GDM1 (cell line): ENCODE measurements at regions not wholly inside any gene's neighbourhood (a gene's known extent, or its start where the extent isn't known, plus 50 kb on each side); places are given as distances from the start of the nearest gene placed in this dataset.
"Not testable (repeated sequence)": the region's sequence is repeated elsewhere in the genome, so short reads cannot be mapped to it uniquely, and the experiment has no call there.

ENCODE experiments used
- DNase-seq: peaks from one replicate; lab custom pipeline; 2025; lab: John Stamatoyannopoulos, UW

DNA sequence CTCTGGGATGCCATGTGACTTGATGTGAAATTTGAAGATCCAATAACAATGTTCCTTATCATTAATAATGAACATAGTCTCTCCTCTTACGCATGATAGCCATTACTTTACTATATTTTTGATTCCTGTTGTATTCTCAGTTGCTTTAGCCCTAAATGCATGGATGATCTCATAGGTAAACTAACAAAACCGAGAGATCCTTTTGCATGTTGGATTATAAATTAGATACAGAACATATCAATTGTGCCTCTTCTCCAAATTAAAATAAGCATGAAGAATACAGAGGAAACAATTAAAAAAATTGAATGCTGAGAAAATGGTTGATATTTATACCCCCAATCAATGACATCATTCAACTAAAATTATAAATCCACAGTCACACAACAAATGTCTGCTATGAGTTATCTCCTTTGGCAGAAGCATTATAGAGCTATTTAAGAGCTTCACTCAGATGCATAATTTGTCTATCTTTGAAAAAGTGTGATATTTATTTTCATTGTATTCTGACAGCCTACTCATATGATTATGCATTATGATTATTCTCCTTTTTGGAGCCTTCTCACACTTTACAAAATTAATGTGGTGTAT lies 386.4 kb upstream of the STXBP6 start:
- DNase-seq: no peak

DNA sequence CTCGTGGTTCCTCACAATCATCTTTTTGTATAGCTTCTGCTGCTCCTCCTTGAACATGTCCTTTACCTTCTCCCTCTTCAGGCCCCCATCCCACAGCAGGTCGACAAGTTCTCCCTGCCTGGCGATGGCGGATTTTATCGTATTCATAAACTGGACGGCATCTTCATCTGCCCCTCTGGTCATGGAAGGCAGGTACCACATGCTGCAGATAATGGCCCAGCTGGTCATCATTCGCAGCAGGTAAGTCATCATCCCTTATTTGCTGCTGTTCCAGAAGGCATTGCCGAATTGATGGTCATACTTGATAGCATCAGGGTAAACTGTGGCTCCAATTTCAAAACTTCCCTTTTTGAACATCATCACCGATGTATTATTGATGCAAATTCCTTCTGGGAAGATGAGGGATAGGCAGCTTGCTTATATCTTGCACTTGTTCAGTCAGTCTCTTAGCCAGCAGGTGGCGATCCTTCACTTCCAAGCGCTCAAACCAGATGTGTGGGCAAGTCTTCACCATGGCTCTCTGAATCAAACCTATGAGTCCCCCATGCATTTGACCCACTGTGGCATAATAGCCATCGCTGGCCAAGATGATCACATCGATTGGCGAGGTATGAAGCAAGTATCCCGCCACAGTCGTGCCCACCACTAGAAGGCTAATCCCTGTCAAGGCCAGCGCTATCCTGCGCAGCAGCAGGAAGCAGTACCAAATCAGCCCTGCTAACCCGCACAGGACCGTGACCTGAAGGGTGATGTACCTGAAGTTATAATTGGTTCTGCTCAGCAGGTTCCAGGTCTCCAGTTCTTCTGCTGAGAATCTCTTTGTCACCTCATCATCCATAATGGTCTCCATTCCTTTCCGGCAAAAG lies 381.5 kb upstream of the STXBP6 start:
- peak; percentile 27 for DNase-seq

GRCh38 chr14:25430808-25431207 lies 380.9 kb upstream of the STXBP6 start:
- no peak for DNase-seq

GRCh38 chr14:25412998-25413397 lies 363.1 kb upstream of the STXBP6 start:
- no peak for DNase-seq

DNA sequence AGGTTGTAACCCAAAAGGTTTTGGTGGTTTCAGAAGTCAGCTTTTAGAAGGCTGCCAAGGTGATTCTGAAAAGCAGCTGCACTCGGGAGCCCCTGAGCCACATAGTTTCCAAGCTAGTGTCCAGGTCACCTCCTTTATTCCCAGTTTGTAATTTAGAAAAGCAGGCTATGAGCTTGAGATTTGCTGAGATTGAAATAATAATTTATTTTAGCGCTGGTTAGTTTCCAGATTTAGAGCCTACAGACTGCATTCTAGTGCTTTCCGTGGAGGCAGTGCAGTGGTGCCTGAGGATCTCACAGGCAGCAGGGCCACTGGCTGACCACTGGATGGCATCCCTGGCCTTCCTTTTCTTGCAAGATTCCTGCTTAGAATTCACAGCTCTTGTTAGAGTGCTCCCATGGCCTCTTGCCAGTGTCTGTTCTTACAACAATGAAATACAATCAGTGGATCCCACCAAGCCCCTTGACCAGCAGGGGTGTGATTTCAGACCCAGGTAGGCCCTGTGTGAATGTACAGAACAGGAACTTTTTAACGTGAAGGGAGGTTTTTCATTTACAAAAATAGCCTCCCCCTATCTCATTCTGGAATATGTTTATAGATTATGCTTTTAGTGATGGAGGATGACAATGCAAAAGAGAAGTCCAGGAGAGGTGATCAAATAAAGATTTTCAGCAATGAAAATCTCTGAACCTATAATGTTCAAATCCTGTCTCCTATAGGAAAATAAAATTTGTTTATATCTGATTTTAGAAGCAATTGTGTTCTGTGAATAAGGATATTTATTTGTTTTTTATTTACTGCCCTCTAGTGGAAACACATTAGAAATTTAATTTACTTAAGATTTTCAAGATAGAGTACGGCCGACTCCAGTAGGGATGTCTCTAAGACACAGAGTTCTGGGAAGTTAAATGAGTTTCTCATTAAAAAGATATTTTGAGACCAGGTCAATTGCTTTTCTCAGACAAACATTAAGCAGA lies 362.1 kb upstream of the STXBP6 start:
- no peak for DNase-seq

DNA sequence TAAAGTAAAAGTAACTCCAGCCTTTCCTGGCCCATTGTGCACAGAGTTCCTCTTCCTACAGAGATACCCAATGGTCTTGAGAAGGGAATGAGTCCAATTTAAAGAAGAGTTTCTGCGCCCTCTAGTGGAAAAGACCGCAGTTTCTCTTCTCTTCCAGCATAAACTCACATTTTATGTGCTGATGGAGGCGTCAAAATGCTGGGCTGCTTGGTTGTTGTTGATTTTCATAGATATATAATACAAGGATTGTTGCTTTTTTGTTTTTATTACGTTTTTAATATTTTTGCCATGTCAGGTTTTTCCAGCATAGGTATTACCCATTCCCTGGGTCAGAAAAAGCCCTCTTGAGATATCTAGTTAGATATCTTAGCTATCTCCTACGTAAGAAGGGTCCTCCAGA lies 356.9 kb upstream of the STXBP6 start:
- DNase-seq: peak; percentile 24

GRCh38 chr14:25400607-25401206 lies 350.8 kb upstream of the STXBP6 start:
- DNase-seq: no peak

DNA sequence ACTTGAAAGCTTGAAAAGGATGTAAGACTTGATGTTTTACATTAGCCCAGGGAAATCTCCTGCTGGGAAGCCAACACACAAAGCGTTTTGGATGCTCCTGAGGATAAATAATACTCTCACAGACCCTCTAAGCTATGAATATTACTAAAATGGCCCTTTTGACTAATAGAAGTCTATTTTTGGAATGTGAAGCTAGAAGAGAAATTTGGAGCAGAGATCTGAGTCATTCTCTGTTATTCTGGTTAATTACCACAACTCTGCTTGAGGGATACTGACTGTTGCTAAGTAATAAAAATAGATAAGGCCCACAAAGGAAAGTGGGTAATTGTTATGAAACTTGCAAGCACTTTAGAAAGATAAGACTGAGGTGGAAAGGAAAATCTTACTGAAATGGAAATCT lies 346.2 kb upstream of the STXBP6 start:
- DNase-seq: no peak

DNA sequence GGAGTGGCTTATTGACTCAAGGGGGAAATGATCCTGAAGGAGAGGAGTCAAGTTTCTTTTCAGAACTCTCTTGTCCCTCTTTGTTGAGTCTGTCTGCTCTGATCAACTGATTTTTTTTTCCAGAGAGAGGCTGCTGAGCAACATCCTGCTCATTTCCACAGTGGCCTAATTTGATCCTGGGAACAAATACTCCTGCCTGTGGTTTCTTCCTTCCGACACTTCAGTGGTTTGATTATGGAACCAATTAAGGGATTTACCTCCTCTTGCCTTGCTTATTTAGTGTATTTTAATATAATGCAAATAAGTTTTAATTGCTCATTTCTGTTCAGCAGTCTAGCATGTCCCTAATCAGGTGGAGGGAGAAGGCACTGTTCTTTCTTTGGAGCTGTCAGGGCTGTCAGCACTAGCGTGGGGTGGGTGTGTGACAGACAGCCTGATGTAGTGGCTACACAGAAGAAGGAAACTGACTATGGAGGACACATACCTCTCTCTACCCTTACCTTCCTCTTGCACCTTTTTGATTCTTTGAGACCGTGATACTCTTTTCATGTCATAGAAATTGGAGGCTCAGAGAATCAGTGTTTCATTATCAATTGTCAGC lies 344.9 kb upstream of the STXBP6 start:
- no peak for DNase-seq

- DNase-seq: no peak
Measured at GRCh38 chr14:25394356-25394755, 344.4 kb upstream of the STXBP6 start.

DNA sequence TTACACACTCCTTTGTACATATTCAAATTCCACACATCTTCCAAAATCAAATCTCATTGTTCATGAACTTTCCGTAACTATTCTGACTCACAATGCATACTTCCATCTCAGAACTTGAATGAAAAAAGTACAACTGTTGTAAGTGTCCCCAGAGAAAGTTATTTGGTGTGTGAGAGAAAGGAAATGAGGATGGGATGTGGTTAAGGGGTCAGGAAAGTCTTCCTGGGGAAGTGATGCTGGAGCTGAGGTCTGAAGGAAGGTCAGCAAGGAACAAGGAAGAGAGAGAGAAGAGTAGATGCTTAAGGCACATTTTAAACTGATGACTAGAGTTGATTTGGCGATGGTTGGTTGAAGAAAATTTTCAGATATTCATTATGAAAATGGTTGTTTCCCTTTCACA lies 340.0 kb upstream of the STXBP6 start:
- DNase-seq: no peak

DNA sequence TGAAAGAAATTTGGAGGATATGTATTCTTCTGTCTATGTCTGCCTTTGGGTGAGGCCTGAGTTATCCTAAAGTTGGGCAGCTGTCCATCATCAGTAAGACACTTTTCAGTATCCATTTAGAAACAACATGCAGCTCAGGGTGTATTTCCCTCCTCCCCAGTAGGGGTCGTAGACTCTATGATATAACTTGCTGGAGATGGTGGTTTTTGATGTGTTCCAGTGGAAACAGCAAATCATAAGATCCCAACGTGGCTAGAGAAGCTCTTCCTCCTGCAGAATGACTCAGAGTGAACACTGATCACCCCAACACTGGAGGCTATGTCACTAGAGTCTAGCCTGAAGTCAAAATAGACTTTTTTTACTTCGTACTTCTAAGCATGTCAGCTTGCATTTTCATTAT lies 331.6 kb upstream of the STXBP6 start:
- DNase-seq: no peak

GRCh38 chr14:25375639-25376038 lies 325.7 kb upstream of the STXBP6 start:
- DNase-seq: no peak

DNA sequence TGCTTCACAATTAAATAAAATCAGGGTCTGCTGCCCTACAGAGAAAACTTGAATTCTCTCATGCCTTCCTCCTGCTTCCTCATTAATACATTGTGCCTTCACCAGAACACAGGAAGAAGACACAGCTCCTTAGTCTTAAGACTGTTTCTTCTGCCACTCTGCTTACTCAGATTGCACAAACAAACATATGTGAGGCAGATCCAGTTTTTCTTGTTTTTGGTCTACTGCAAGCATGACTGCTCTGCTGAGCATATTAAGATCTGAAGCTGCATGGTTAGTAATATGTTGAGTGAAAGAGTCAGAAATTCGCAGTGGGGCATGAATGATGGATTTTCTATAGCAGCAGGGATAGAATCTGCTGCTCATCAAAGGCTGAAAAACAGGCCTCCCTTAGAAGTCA lies 321.1 kb upstream of the STXBP6 start:
- DNase-seq: no peak

GRCh38 chr14:25370057-25370456 lies 320.1 kb upstream of the STXBP6 start:
- not testable (repeated sequence) for DNase-seq

- DNase-seq: no peak
Measured at GRCh38 chr14:25358330-25358729, 308.4 kb upstream of the STXBP6 start.

- no peak for DNase-seq
Measured at GRCh38 chr14:25351269-25351668, 301.3 kb upstream of the STXBP6 start.

GRCh38 chr14:25350802-25351201 lies 300.9 kb upstream of the STXBP6 start:
- DNase-seq: no peak

DNA sequence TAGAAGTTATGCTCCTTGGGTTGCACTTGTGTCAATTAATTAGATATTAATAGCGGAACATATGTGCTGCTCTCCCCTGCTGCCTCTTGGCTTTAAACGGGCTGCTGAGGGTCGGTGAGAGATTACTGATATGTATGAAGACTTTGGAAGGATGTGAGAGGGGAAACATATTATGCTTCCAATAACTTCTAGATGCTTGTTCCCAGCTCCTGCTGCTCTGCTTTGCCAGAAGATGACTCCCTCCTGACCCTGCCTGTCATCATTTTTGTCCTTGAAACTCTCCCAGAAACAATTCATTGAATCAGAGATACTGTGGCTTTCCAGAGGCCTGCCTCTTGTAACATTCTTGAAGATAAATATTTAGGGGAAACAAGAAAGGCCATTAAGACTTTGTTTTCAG lies 300.1 kb upstream of the STXBP6 start:
- DNase-seq: no peak

GRCh38 chr14:25349269-25349668 lies 299.3 kb upstream of the STXBP6 start:
- no peak for DNase-seq

GRCh38 chr14:25340882-25341281 lies 290.9 kb upstream of the STXBP6 start:
- no peak for DNase-seq

- DNase-seq: no peak
Measured at GRCh38 chr14:25322784-25323183, 272.8 kb upstream of the STXBP6 start.
